OCI-LY7 (cell line): ENCODE measurements at regions not wholly inside any gene's neighbourhood (a gene's known extent, or its start where the extent isn't known, plus 50 kb on each side); places are given as distances from the start of the nearest gene placed in this dataset.

Experiments
- BruUV-seq: library from RNA; stranded (reverse); fragments of 400-500 nt; replicated peaks from 2 replicates; lab custom pipeline; 2021; lab: Mats Ljungman, UMichigan
- CTCF ChIA-PET: fragments of 300-600 bp; sonication (Branson Sonifier 250); formaldehyde crosslinking; loops from one replicate; lab custom pipeline; 2022; ENCODE audit warnings: antibody characterized with exemption; ENCODE audit not compliant: unreplicated experiment; lab: Charles Lee
- POLR2A ChIA-PET: fragments of 300-600 bp; sonication (Branson Sonifier 250); formaldehyde crosslinking; loops from one replicate; lab custom pipeline; 2022; ENCODE audit warnings: antibody characterized with exemption; lab: Charles Lee
- DNase-seq: peaks from one replicate; pipeline ENCODE4 v3.0.0-alpha.2; 2015; ENCODE audit warnings: low spot score
- H2AFZ ChIP-seq: fragments of 200-600 bp; sonication (generic), shearing (Covaris generic); 2 replicates; pipeline ENCODE4 v1.6.1; 2014; ENCODE audit warnings: mild to moderate bottlenecking, antibody characterized with exemption, low read length, moderate library complexity
- H3K27ac ChIP-seq: fragments of 200-600 bp; sonication (generic); 2 replicates; pipeline ENCODE4 v1.5.1; 2014; ENCODE audit warnings: mixed run types, low read depth, mild to moderate bottlenecking, moderate library complexity, low read length, inconsistent platforms; ENCODE audit not compliant: poor library complexity, severe bottlenecking
- H3K36me3 ChIP-seq: fragments of 200-600 bp; sonication (generic); 2 replicates; pipeline ENCODE4 v1.6.1; 2014; ENCODE audit warnings: mild to moderate bottlenecking, antibody characterized with exemption, low read length, moderate library complexity, mixed read lengths; ENCODE audit not compliant: insufficient read depth
- H3K4me1 ChIP-seq: fragments of 200-600 bp; sonication (generic); 2 replicates; pipeline ENCODE4 v1.5.1; 2014; ENCODE audit warnings: mild to moderate bottlenecking, low read length; ENCODE audit not compliant: insufficient read depth, poor library complexity, severe bottlenecking
- H3K4me2 ChIP-seq: fragments of 200-600 bp; sonication (generic); 2 replicates; pipeline ENCODE4 v1.6.1; 2014; ENCODE audit warnings: mild to moderate bottlenecking, low read length
- H3K4me3 ChIP-seq: fragments of 200-600 bp; sonication (generic); 2 replicates; pipeline ENCODE4 v1.5.1; 2014; ENCODE audit warnings: mild to moderate bottlenecking, low read depth, low read length; ENCODE audit not compliant: poor library complexity, severe bottlenecking
- H3K79me2 ChIP-seq: fragments of 200-600 bp; sonication (generic); 2 replicates; pipeline ENCODE4 v1.6.1; 2016; ENCODE audit warnings: low read depth, mild to moderate bottlenecking, low read length, moderate library complexity, mixed read lengths; ENCODE audit not compliant: insufficient read depth
- H3K9me2 ChIP-seq: fragments of 200-600 bp; sonication (generic); 2 replicates; pipeline ENCODE4 v1.6.1; 2016; ENCODE audit warnings: mild to moderate bottlenecking, low read length, mixed read lengths; ENCODE audit not compliant: insufficient read depth
- H3K9me3 ChIP-seq: fragments of 200-600 bp; sonication (generic); 2 replicates; pipeline ENCODE4 v1.6.1; 2014; ENCODE audit warnings: mild to moderate bottlenecking, mixed run types, low read length, mixed read lengths
- H4K20me1 ChIP-seq: fragments of 200-600 bp; sonication (generic); 2 replicates; pipeline ENCODE4 v1.6.1; 2014; ENCODE audit warnings: mild to moderate bottlenecking, antibody characterized with exemption, low read length, moderate library complexity, mixed read lengths; ENCODE audit not compliant: insufficient read depth
- CTCF ChIP-seq: fragments of 200-600 bp; sonication (generic); conservative IDR thresholded peaks from 2 replicates; pipeline ENCODE4 v1.5.1; 2014; ENCODE audit warnings: mild to moderate bottlenecking, antibody characterized with exemption, low read length, moderate library complexity, mixed read lengths
- EZH2phosphoT487 ChIP-seq: fragments of 200-600 bp; sonication (generic); IDR thresholded peaks from 2 replicates; pipeline ENCODE4 v1.6.1; 2018; ENCODE audit warnings: low read depth, borderline replicate concordance, mild to moderate bottlenecking, mixed run types, antibody characterized with exemption, low read length, moderate library complexity, mixed read lengths
- intact Hi-C: fragments of 100-400 bp; cut with micrococcal nuclease; formaldehyde crosslinking; loops from one replicate; pipeline ENCODE4 v1.10.0; 2022; ENCODE audit not compliant: unreplicated experiment

- Histone ChIP-seq H3K4me1 (no peaks in the 10 kb centered on the region), H3K27ac (no peak overlapping the region), H3K4me3 (no peak overlapping the region), H3K4me2 (no peak overlapping the region), H3K79me2 (no peaks in the 10 kb centered on the region), H3K9me3 (no peaks in the 10 kb centered on the region), H2AFZ (no peak overlapping the region), H3K9me2 (no peaks in the 10 kb centered on the region), H4K20me1 (no peaks in the 10 kb centered on the region), H3K36me3 (no peaks in the 10 kb centered on the region)
- TF ChIP-seq CTCF: no peak
- no peak for TF ChIP-seq EZH2phosphoT487
- POLR2A ChIA-PET: no interaction called here
- no TSS peak for BruUV-seq
- CTCF ChIA-PET: no interaction called here
- no peak for DNase-seq
- intact Hi-C loops: no loop called here
Measured at GRCh38 chr6:77548190-77548589, 84.9 kb upstream of the HTR1B start.

GRCh38 chr6:77548662-77549366 is 85.5 kb upstream of the HTR1B start:
- CTCF ChIA-PET: no interaction called here
- Histone ChIP-seq H3K4me3 (no peak overlapping the region), H3K9me3 (no peaks in the 10 kb centered on the region), H3K79me2 (no peaks in the 10 kb centered on the region), H4K20me1 (no peaks in the 10 kb centered on the region), H2AFZ (no peak overlapping the region), H3K27ac (no peak overlapping the region), H3K4me2 (no peak overlapping the region), H3K36me3 (no peaks in the 10 kb centered on the region), H3K9me2 (no peaks in the 10 kb centered on the region), H3K4me1 (no peaks in the 10 kb centered on the region)
- intact Hi-C loops: no loop called here
- no TSS peak for BruUV-seq
- TF ChIP-seq CTCF: no peak
- TF ChIP-seq EZH2phosphoT487: no peak
- no peak for DNase-seq
- POLR2A ChIA-PET: no interaction called here

- BruUV-seq: no TSS peak
Measured at GRCh38 chr6:77551135-77551534, 87.8 kb upstream of the HTR1B start.

More at GRCh38 chr6:77551135-77551534, 87.8 kb upstream of the HTR1B start:
- POLR2A ChIA-PET: interaction anchor here (1.0 to 1.1 kb wide), 3 partner anchors 9 to 22 kb away, joined by 3 to 6 read pairs (median 4); no protein-coding TSS in a partner anchor
- no peaks in the 10 kb centered on the region for H3K9me2 ChIP-seq
- H3K36me3 ChIP-seq: no peaks in the 10 kb centered on the region
- intact Hi-C loops: no loop called here
- CTCF ChIA-PET: no interaction called here
- no peak overlapping the region for H3K4me3 ChIP-seq
- DNase-seq: no peak
- H4K20me1 ChIP-seq: no peaks in the 10 kb centered on the region
- H3K27ac ChIP-seq: no peak overlapping the region
- no peaks in the 10 kb centered on the region for H3K4me1 ChIP-seq
- H3K79me2 ChIP-seq: no peaks in the 10 kb centered on the region
- H2AFZ ChIP-seq: no peak overlapping the region
- TF ChIP-seq EZH2phosphoT487: no peak
- TF ChIP-seq CTCF: no peak
- H3K4me2 ChIP-seq: no peak overlapping the region
- no peaks in the 10 kb centered on the region for H3K9me3 ChIP-seq
